ENCODE measurements at regions not wholly inside any gene's neighbourhood (a gene's known extent, or its start where the extent isn't known, plus 50 kb on each side); places are given as distances from the start of the nearest gene placed in this dataset.
A peak's percentile ranks its signal among the peaks of the same experiment; 100 is the strongest.

DNA sequence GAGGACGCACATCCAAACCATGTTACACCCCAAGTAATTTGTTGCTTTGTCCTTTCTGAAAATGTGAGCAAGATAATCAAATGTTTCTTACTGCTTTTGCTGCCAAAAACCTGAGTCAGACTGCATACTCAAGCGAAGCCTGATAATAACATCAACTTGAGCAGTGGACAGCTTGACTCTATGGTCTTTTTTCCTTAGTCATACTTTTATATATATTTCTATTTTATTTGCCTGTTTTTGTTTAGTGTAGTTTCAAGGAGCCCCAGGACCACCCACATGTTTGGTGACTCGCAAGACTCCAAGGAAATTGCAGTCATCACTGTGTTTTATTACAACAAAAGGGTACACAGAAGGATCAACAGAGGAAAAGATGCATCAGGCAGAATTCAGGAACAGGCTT lies 688.4 kb upstream of the PIK3C3 start:
- Histone ChIP-seq H3K36me3 (no peaks in the 10 kb centered on the region), H3K4me1 (peaks cover 0 to 16% (median 0%) of the 10 kb centered on the region in 4 donors), H3K9me3 (no peaks in the 10 kb centered on the region), H3K27me3 (no peaks in the 10 kb centered on the region), H3K27ac (no peak overlapping the region), H3K4me3 (no peak overlapping the region)
- TF ChIP-seq POLR2AphosphoS5 (IDR thresholded peaks at IDR 0.05) (no peak), EP300 (IDR thresholded peaks at IDR 0.05; ENCODE audit: low read depth) (no peak), POLR2A (IDR thresholded peaks at IDR 0.05) (no peak)
- TF ChIP-seq, protein P1, sequence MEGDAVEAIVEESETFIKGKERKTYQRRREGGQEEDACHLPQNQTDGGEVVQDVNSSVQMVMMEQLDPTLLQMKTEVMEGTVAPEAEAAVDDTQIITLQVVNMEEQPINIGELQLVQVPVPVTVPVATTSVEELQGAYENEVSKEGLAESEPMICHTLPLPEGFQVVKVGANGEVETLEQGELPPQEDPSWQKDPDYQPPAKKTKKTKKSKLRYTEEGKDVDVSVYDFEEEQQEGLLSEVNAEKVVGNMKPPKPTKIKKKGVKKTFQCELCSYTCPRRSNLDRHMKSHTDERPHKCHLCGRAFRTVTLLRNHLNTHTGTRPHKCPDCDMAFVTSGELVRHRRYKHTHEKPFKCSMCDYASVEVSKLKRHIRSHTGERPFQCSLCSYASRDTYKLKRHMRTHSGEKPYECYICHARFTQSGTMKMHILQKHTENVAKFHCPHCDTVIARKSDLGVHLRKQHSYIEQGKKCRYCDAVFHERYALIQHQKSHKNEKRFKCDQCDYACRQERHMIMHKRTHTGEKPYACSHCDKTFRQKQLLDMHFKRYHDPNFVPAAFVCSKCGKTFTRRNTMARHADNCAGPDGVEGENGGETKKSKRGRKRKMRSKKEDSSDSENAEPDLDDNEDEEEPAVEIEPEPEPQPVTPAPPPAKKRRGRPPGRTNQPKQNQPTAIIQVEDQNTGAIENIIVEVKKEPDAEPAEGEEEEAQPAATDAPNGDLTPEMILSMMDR (IDR thresholded peaks at IDR 0.05): no peak
- no peak for DNase-seq
- in situ Hi-C loops (cut with MboI; ENCODE audit: low pct_ligation_motif_present in 1 of 4, low pct_unique_long_range_greater_than_20kb in 1 of 4, low sequenced_read_pairs in 3 of 4): no loop called here
- intact Hi-C loops (cut with DNase I; ENCODE audit: low total_unique reads): no loop called here
- 40 to 48% methylated on average over 2 to 3 of the region's 3 CpGs for whole genome bisulfite sequencing, 2 donors (ENCODE audit: low coverage in 1 of 2)

GRCh38 chr18:41266204-41266603 lies 688.8 kb upstream of the PIK3C3 start:
- in situ Hi-C loops (cut with MboI; ENCODE audit: low pct_ligation_motif_present in 1 of 4, low pct_unique_long_range_greater_than_20kb in 1 of 4, low sequenced_read_pairs in 3 of 4) (no loop called here), intact Hi-C loops (cut with DNase I; ENCODE audit: low total_unique reads) (no loop called here)
- Histone ChIP-seq H3K36me3 (no peaks in the 10 kb centered on the region), H3K27ac (no peak overlapping the region), H3K4me3 (no peak overlapping the region), H3K9me3 (no peaks in the 10 kb centered on the region), H3K27me3 (no peaks in the 10 kb centered on the region), H3K4me1 (peaks cover 0 to 16% (median 0%) of the 10 kb centered on the region in 4 donors)
- DNase-seq: no peak
- WGBS, 2 donors (ENCODE audit: low coverage in 1 of 2): 20 to 61% methylated on average over 1 to 5 of the region's 5 CpGs
- TF ChIP-seq, protein P1 (IDR thresholded peaks at IDR 0.05): no peak
- no peak for TF ChIP-seq EP300 (IDR thresholded peaks at IDR 0.05; ENCODE audit: low read depth)
- no peak for TF ChIP-seq POLR2AphosphoS5 (IDR thresholded peaks at IDR 0.05)
- TF ChIP-seq POLR2A (IDR thresholded peaks at IDR 0.05): no peak

- Histone ChIP-seq H3K27me3 (no peaks in the 10 kb centered on the region), H3K27ac (peak overlapping the region in 1 of 4 donors; percentile 31), H3K36me3 (no peaks in the 10 kb centered on the region), H3K4me1 (peaks cover 0 to 16% (median 0%) of the 10 kb centered on the region in 4 donors), H3K9me3 (no peaks in the 10 kb centered on the region), H3K4me3 (no peak overlapping the region)
- intact Hi-C loops (cut with DNase I; ENCODE audit: low total_unique reads): no loop called here
- no peak for DNase-seq
- TF ChIP-seq POLR2AphosphoS5 (IDR thresholded peaks at IDR 0.05): peak in 1 of 3 donors; percentile 21
- TF ChIP-seq, protein P1 (IDR thresholded peaks at IDR 0.05): no peak
- TF ChIP-seq EP300 (IDR thresholded peaks at IDR 0.05; ENCODE audit: low read depth): no peak
- no peak for TF ChIP-seq POLR2A (IDR thresholded peaks at IDR 0.05)
- 5 to 13% methylated on average over 2 of the region's 2 CpGs for WGBS, 2 donors (ENCODE audit: low coverage in 1 of 2)
- in situ Hi-C loops (cut with MboI; ENCODE audit: low pct_ligation_motif_present in 1 of 4, low pct_unique_long_range_greater_than_20kb in 1 of 4, low sequenced_read_pairs in 3 of 4): no loop called here
These were observed 690.0 kb upstream of the PIK3C3 start for GRCh38 chr18:41265047-41265446.

GRCh38 chr18:41263956-41264355 lies 691.1 kb upstream of the PIK3C3 start:
- H3K27ac ChIP-seq: no peak overlapping the region
- DNase-seq: no peak
- H3K9me3 ChIP-seq: no peaks in the 10 kb centered on the region
- no peaks in the 10 kb centered on the region for H3K36me3 ChIP-seq
- peaks cover 0 to 16% (median 0%) of the 10 kb centered on the region in 4 donors for H3K4me1 ChIP-seq
- intact Hi-C loops (cut with DNase I; ENCODE audit: low total_unique reads) (no loop called here), in situ Hi-C loops (cut with MboI; ENCODE audit: low pct_ligation_motif_present in 1 of 4, low pct_unique_long_range_greater_than_20kb in 1 of 4, low sequenced_read_pairs in 3 of 4) (no loop called here)
- H3K27me3 ChIP-seq: no peaks in the 10 kb centered on the region
- no peak overlapping the region for H3K4me3 ChIP-seq
- TF ChIP-seq POLR2A (IDR thresholded peaks at IDR 0.05) (no peak), POLR2AphosphoS5 (IDR thresholded peaks at IDR 0.05) (no peak), EP300 (IDR thresholded peaks at IDR 0.05; ENCODE audit: low read depth) (no peak)
- TF ChIP-seq, protein P1 (IDR thresholded peaks at IDR 0.05): no peak
- 52% methylated on average over 1 of the region's 1 CpG; no CpG with 5 or more reads in 1 of the 2 donors for WGBS, 2 donors (ENCODE audit: low coverage in 1 of 2)
